PC-3 (cell line): ENCODE measurements at regions not wholly inside any gene's neighbourhood (a gene's known extent, or its start where the extent isn't known, plus 50 kb on each side); places are given as distances from the start of the nearest gene placed in this dataset.
A peak's percentile ranks its signal among the peaks of the same experiment; 100 is the strongest.

Experiments used
- ATAC-seq: fragments of 200-7000 bp; cut with Tn5 transposase; 2 replicates; pipeline ENCODE4 v1.9.1; 2020; ENCODE audit warnings: mild to moderate bottlenecking, moderate library complexity
- BruUV-seq: library from RNA; stranded (reverse); fragments of 400-500 nt; replicated peaks from 2 replicates; lab custom pipeline; 2021; lab: Mats Ljungman, UMichigan
- CTCF ChIA-PET: fragments of 300-600 bp; sonication (Branson Sonifier 250); formaldehyde crosslinking; loops from one replicate; lab custom pipeline; 2022; ENCODE audit warnings: antibody characterized with exemption; lab: Charles Lee
- POLR2A ChIA-PET: fragments of 300-600 bp; sonication (Branson Sonifier 250); formaldehyde crosslinking; loops from one replicate; lab custom pipeline; 2022; ENCODE audit warnings: antibody characterized with exemption; ENCODE audit not compliant: unreplicated experiment; lab: Charles Lee
- DNase-seq: peaks from one replicate; pipeline ENCODE4 v3.0.0-alpha.2; 2015
- H2AFZ ChIP-seq: fragments of 300-600 bp; sonication (generic); 2 replicates; pipeline ENCODE4 v1.6.0; 2016; ENCODE audit warnings: antibody characterized with exemption, low read length
- H3F3A ChIP-seq: fragments of 300-600 bp; sonication (generic); one replicate; pipeline ENCODE4 v1.6.0; 2017; ENCODE audit warnings: antibody characterized with exemption, low read length, control low read depth, mild to moderate bottlenecking; ENCODE audit not compliant: unreplicated experiment
- H3K27ac ChIP-seq: fragments of 300-600 bp; sonication (generic); 2 replicates; pipeline ENCODE4 v1.5.1; 2016; ENCODE audit warnings: mild to moderate bottlenecking, low read length
- H3K27me3 ChIP-seq: fragments of 300-600 bp; sonication (generic); 2 replicates; pipeline ENCODE4 v1.6.1; 2016; ENCODE audit warnings: low read length, mixed read lengths
- H3K36me3 ChIP-seq: fragments of 300-600 bp; sonication (generic); 2 replicates; pipeline ENCODE4 v1.6.1; 2016; ENCODE audit warnings: low read depth, mixed run types, low read length, mixed read lengths
- H3K4me1 ChIP-seq: fragments of 300-600 bp; sonication (generic); 2 replicates; pipeline ENCODE4 v1.5.1; 2016; ENCODE audit warnings: low read length; ENCODE audit not compliant: insufficient read depth
- H3K4me2 ChIP-seq: fragments of 300-600 bp; sonication (generic); 2 replicates; pipeline ENCODE4 v1.6.0; 2016; ENCODE audit warnings: low read length
- H3K4me3 ChIP-seq: fragments of 300-600 bp; sonication (generic); 2 replicates; pipeline ENCODE4 v1.5.1; 2016; ENCODE audit warnings: mild to moderate bottlenecking, low read length, mixed read lengths
- H3K79me2 ChIP-seq: fragments of 300-600 bp; sonication (generic); 2 replicates; pipeline ENCODE4 v1.6.1; 2017; ENCODE audit warnings: low read length, mixed read lengths
- H3K9ac ChIP-seq: fragments of 300-600 bp; sonication (generic); 2 replicates; pipeline ENCODE4 v1.6.0; 2016; ENCODE audit warnings: mild to moderate bottlenecking, low read length
- H3K9me2 ChIP-seq: fragments of 300-600 bp; sonication (generic); replicated peaks from 2 replicates; pipeline ENCODE4 v1.6.1; 2016; ENCODE audit warnings: mixed run types, low read length, mixed read lengths
- H3K9me3 ChIP-seq: fragments of 300-600 bp; sonication (generic); 2 replicates; pipeline ENCODE4 v1.6.1; 2016; ENCODE audit warnings: low read length, mixed read lengths
- H4K20me1 ChIP-seq: fragments of 300-600 bp; sonication (generic); 2 replicates; pipeline ENCODE4 v1.6.1; 2016; ENCODE audit warnings: low read length, mixed read lengths
- EZH2 ChIP-seq: fragments of 300-600 bp; sonication (generic); IDR thresholded peaks from one replicate; pipeline ENCODE4 v1.6.1; 2017; ENCODE audit warnings: antibody characterized with exemption, mild to moderate bottlenecking, low read length; ENCODE audit not compliant: unreplicated experiment
- EZH2phosphoT487 ChIP-seq: fragments of 300-600 bp; sonication (generic); IDR thresholded peaks from 2 replicates; pipeline ENCODE4 v1.6.1; 2018; ENCODE audit warnings: mild to moderate bottlenecking, antibody characterized with exemption, low read length, borderline replicate concordance
- intact Hi-C: fragments of 100-400 bp; cut with micrococcal nuclease; formaldehyde crosslinking; loops from 2 replicates; pipeline ENCODE4 v1.9.0; 2023
- TF ChIP-seq, protein P1 (sequence below): fragments of 300-600 bp; sonication (generic); conservative IDR thresholded peaks from 2 replicates; pipeline ENCODE4 v1.5.1; 2017; ENCODE audit warnings: antibody characterized with exemption, low read depth, mild to moderate bottlenecking, low read length

DNA sequence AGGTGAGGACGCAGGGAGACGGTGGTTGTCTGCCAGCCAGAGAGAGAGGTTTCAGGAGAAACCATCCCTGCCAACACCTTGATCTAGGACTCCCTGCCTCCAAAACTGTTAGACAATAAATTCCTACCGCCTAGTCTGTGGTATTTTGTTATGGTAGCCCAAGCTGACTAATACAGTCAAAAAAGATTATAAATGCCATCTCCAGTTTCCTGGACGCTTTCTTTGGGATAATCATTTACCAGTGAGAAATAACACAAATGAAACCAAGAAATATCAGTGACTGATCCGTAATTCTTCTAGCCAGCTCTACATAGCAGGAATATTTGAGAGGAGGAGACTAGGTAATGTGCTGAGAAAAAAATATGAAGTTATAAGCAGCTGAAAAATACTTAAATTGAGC lies 707.8 kb upstream of the LMCD1 start:
- POLR2A ChIA-PET = no interaction called here
- no peak overlapping the region for H3K9ac ChIP-seq
- BruUV-seq = no TSS peak
- no peaks in the 10 kb centered on the region for H3K4me1 ChIP-seq
- no peaks in the 10 kb centered on the region for H3F3A ChIP-seq
- no peaks in the 10 kb centered on the region for H3K9me2 ChIP-seq
- intact Hi-C loops = no loop called here
- H3K4me3 ChIP-seq = no peak overlapping the region
- CTCF ChIA-PET = no interaction called here
- H3K9me3 ChIP-seq = no peaks in the 10 kb centered on the region
- no peaks in the 10 kb centered on the region for H3K36me3 ChIP-seq
- H3K27ac ChIP-seq = no peak overlapping the region
- H3K27me3 ChIP-seq = no peaks in the 10 kb centered on the region
- DNase-seq = no peak
- no peak for ATAC-seq
- H4K20me1 ChIP-seq = no peaks in the 10 kb centered on the region
- H2AFZ ChIP-seq = no peak overlapping the region
- H3K4me2 ChIP-seq = no peak overlapping the region
- no peaks in the 10 kb centered on the region for H3K79me2 ChIP-seq
- TF ChIP-seq EZH2phosphoT487 = no peak
- TF ChIP-seq EZH2 = no peak
- TF ChIP-seq, protein P1, sequence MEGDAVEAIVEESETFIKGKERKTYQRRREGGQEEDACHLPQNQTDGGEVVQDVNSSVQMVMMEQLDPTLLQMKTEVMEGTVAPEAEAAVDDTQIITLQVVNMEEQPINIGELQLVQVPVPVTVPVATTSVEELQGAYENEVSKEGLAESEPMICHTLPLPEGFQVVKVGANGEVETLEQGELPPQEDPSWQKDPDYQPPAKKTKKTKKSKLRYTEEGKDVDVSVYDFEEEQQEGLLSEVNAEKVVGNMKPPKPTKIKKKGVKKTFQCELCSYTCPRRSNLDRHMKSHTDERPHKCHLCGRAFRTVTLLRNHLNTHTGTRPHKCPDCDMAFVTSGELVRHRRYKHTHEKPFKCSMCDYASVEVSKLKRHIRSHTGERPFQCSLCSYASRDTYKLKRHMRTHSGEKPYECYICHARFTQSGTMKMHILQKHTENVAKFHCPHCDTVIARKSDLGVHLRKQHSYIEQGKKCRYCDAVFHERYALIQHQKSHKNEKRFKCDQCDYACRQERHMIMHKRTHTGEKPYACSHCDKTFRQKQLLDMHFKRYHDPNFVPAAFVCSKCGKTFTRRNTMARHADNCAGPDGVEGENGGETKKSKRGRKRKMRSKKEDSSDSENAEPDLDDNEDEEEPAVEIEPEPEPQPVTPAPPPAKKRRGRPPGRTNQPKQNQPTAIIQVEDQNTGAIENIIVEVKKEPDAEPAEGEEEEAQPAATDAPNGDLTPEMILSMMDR = no peak

DNA sequence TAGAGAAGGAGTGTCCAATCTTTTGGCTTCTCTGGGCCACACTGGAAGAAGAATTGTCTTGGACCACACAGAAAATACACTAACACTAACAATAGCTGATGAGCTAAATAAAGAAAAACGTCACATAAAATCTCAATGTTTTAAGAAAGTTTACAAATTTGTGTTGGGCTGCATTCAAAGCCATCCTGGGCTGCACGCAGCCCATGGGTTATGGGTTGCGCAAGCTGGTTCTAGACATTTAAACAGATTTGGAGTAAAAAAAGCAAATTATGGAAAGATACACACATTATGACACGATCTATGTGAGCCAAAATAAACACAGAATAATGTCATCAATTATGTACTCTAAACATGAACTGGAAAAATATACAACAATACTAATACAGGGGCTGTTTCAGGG lies 703.3 kb upstream of the LMCD1 start:
- no peaks in the 10 kb centered on the region for H3F3A ChIP-seq
- CTCF ChIA-PET = no interaction called here
- no peaks in the 10 kb centered on the region for H3K79me2 ChIP-seq
- TF ChIP-seq EZH2 (no peak), EZH2phosphoT487 (no peak)
- TF ChIP-seq, protein P1 = no peak
- no peak overlapping the region for H3K4me3 ChIP-seq
- POLR2A ChIA-PET = no interaction called here
- no peaks in the 10 kb centered on the region for H3K27me3 ChIP-seq
- no peak overlapping the region for H3K9ac ChIP-seq
- no peaks in the 10 kb centered on the region for H4K20me1 ChIP-seq
- H3K9me3 ChIP-seq = no peaks in the 10 kb centered on the region
- no peak for ATAC-seq
- H3K4me1 ChIP-seq = no peaks in the 10 kb centered on the region
- no peaks in the 10 kb centered on the region for H3K36me3 ChIP-seq
- no peak overlapping the region for H3K4me2 ChIP-seq
- no TSS peak for BruUV-seq
- intact Hi-C loops = no loop called here
- DNase-seq = no peak
- H3K27ac ChIP-seq = no peak overlapping the region
- no peaks in the 10 kb centered on the region for H3K9me2 ChIP-seq
- H2AFZ ChIP-seq = no peak overlapping the region

DNA sequence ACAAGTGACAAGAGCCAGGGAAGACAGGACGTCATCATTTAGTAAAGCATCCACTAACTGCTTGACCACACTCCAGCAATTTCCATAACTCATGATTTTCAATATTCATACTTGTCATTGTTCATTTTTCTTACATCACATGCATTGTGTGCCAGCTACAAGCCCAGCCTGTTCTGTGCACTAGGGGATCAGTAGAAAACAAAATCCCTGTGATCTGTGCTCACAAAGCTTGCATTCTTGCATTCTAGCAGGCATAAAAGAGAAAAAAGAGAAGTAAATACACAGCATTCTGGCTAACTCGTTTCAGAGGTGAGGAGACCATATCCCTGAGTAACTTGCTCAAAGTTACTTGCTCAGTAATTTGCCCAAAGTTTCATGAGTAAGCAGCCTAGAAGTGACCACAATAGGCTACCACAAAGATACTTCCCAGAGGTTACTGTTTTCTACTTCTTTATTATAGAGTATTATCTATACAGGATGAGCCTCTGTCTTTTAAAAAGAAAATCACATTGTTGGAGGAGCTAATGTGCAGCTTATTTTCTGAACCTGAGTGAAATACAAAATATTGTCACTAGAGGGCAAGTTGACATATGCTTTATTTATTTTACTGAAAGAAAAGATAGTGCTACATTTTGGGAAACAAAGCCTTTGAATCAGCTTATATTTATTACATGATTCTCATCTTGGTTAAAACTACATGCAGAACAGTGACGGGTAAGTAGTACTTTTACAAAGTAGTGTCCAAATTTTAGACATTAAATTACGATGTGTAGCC lies 701.4 kb upstream of the LMCD1 start:
- Histone ChIP-seq H3K36me3 (no peaks in the 10 kb centered on the region), H3K9me3 (no peaks in the 10 kb centered on the region; the same call in 1 of the 2 replicates), H3K9ac (no peak overlapping the region), H3K27ac (no peak overlapping the region), H3K4me3 (no peak overlapping the region), H3K9me2 (no peaks in the 10 kb centered on the region), H3K4me2 (no peak overlapping the region), H3K4me1 (no peaks in the 10 kb centered on the region), H3F3A (no peaks in the 10 kb centered on the region), H2AFZ (no peak overlapping the region), H4K20me1 (no peaks in the 10 kb centered on the region), H3K27me3 (no peaks in the 10 kb centered on the region), H3K79me2 (no peaks in the 10 kb centered on the region)
- DNase-seq (peak; percentile 6), ATAC-seq (no peak)
- ChIA-PET CTCF (no interaction called here), POLR2A (no interaction called here)
- TF ChIP-seq EZH2phosphoT487 = no peak
- TF ChIP-seq, protein P1 = peak; percentile 35
- BruUV-seq = no TSS peak
- intact Hi-C loops = no loop called here
